HEK293T (cell line): ENCODE measurements at regions not wholly inside any gene's neighbourhood (a gene's known extent, or its start where the extent isn't known, plus 50 kb on each side); places are given as distances from the start of the nearest gene placed in this dataset.

Experiments used
- CTCF ChIA-PET: fragments of 350-600 bp; formaldehyde crosslinking; extraction: SDS; loops from one replicate; lab custom pipeline; 2021; ENCODE audit warnings: antibody characterized with exemption, inconsistent platforms; lab: Yijun Ruan, JAX
- POLR2A ChIA-PET: fragments of 350-600 bp; formaldehyde crosslinking; extraction: SDS; loops from one replicate; lab custom pipeline; 2020; ENCODE audit warnings: antibody characterized with exemption, inconsistent platforms; lab: Yijun Ruan, JAX
- DNase-seq: peaks from one replicate; pipeline ENCODE4 v3.0.0; 2012; ENCODE audit warnings: mixed read lengths; ENCODE audit errors: extremely low spot score
- ARNT ChIP-seq: fragments of 450-650 bp; IDR thresholded peaks from 2 replicates; pipeline ENCODE4 v1.6.1; 2017; ENCODE audit warnings: mild to moderate bottlenecking
- BHLHE40 ChIP-seq: fragments of 450-650 bp; IDR thresholded peaks from 2 replicates; pipeline ENCODE4 v1.6.1; 2016; ENCODE audit warnings: mild to moderate bottlenecking, moderate library complexity, borderline replicate concordance
- CTBP1 ChIP-seq: fragments of 450-650 bp; IDR thresholded peaks from 2 replicates; pipeline ENCODE4 v1.6.1; 2016; ENCODE audit warnings: borderline replicate concordance
- ELF4 ChIP-seq: fragments of 450-650 bp; IDR thresholded peaks from 2 replicates; pipeline ENCODE4 v1.6.1; 2017; ENCODE audit warnings: antibody characterized with exemption
- FOXA1 ChIP-seq: fragments of 450-650 bp; IDR thresholded peaks from 2 replicates; pipeline ENCODE4 v1.6.1; 2016; ENCODE audit warnings: mild to moderate bottlenecking
- FOXK2 ChIP-seq: fragments of 450-650 bp; IDR thresholded peaks from 2 replicates; pipeline ENCODE4 v1.6.1; 2016; ENCODE audit warnings: mild to moderate bottlenecking
- FOXM1 ChIP-seq: fragments of 450-650 bp; IDR thresholded peaks from 2 replicates; pipeline ENCODE4 v1.6.1; 2017; ENCODE audit warnings: mild to moderate bottlenecking, borderline replicate concordance
- HDGF ChIP-seq: fragments of 450-650 bp; IDR thresholded peaks from 2 replicates; pipeline ENCODE4 v1.6.1; 2017; ENCODE audit warnings: antibody characterized with exemption, borderline replicate concordance
- L3MBTL2 ChIP-seq: fragments of 450-650 bp; conservative IDR thresholded peaks from 2 replicates; pipeline ENCODE4 v1.6.1; 2016; ENCODE audit warnings: mild to moderate bottlenecking
- LEF1 ChIP-seq: fragments of 450-650 bp; IDR thresholded peaks from 2 replicates; pipeline ENCODE4 v1.6.1; 2017; ENCODE audit warnings: mild to moderate bottlenecking, borderline replicate concordance
- NFRKB ChIP-seq: fragments of 450-650 bp; IDR thresholded peaks from 2 replicates; pipeline ENCODE4 v1.6.1; 2016; ENCODE audit warnings: mild to moderate bottlenecking, moderate library complexity
- SP1 ChIP-seq: fragments of 450-650 bp; IDR thresholded peaks from 2 replicates; pipeline ENCODE4 v1.6.1; 2017
- SUZ12 ChIP-seq: fragments of 450-650 bp; IDR thresholded peaks from 2 replicates; pipeline ENCODE4 v1.6.1; 2016; ENCODE audit warnings: mild to moderate bottlenecking
- TARDBP ChIP-seq: fragments of 450-650 bp; IDR thresholded peaks from 2 replicates; pipeline ENCODE4 v1.6.1; 2016
- ZNF384 ChIP-seq: fragments of 450-650 bp; IDR thresholded peaks from 2 replicates; pipeline ENCODE4 v1.6.1; 2016
- TF ChIP-seq, protein P1 (sequence below): fragments of 450-650 bp; IDR thresholded peaks from 2 replicates; pipeline ENCODE4 v1.6.1; 2016

DNA sequence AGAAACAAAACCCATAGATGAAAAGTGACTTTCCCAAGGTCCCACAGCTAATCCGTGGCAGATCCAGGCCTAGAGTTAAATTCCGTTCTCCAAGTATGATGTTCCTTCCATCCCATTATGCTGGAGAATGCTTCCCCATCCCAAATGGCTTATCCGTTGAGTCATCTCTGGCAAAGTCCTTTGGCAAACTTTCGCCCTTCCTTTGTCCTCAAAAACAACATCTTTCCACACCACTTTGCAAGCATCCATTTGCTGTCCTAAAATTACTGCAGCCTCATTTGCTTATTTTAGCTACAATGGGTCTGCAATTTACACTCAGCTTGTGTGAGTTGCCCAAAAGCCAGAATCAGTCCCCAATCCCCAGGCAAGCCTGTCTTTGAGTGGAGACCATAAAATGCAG, 304.0 kb upstream of the TLE3 start:
- TF ChIP-seq FOXK2 (no peak), LEF1 (no peak), TARDBP (no peak), FOXA1 (no peak), ARNT (no peak), NFRKB (no peak), FOXM1 (no peak), SP1 (no peak), HDGF (no peak), CTBP1 (no peak), SUZ12 (no peak), ELF4 (no peak), L3MBTL2 (no peak), ZNF384 (no peak), BHLHE40 (no peak)
- TF ChIP-seq, protein P1, sequence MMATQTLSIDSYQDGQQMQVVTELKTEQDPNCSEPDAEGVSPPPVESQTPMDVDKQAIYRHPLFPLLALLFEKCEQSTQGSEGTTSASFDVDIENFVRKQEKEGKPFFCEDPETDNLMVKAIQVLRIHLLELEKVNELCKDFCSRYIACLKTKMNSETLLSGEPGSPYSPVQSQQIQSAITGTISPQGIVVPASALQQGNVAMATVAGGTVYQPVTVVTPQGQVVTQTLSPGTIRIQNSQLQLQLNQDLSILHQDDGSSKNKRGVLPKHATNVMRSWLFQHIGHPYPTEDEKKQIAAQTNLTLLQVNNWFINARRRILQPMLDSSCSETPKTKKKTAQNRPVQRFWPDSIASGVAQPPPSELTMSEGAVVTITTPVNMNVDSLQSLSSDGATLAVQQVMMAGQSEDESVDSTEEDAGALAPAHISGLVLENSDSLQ = no peak
- ChIA-PET POLR2A (no interaction called here), CTCF (interaction anchor here (0.6 kb wide), 1 partner anchor 1876 kb away, joined by 3 read pairs; no protein-coding TSS in a partner anchor)
- DNase-seq = no peak

DNA sequence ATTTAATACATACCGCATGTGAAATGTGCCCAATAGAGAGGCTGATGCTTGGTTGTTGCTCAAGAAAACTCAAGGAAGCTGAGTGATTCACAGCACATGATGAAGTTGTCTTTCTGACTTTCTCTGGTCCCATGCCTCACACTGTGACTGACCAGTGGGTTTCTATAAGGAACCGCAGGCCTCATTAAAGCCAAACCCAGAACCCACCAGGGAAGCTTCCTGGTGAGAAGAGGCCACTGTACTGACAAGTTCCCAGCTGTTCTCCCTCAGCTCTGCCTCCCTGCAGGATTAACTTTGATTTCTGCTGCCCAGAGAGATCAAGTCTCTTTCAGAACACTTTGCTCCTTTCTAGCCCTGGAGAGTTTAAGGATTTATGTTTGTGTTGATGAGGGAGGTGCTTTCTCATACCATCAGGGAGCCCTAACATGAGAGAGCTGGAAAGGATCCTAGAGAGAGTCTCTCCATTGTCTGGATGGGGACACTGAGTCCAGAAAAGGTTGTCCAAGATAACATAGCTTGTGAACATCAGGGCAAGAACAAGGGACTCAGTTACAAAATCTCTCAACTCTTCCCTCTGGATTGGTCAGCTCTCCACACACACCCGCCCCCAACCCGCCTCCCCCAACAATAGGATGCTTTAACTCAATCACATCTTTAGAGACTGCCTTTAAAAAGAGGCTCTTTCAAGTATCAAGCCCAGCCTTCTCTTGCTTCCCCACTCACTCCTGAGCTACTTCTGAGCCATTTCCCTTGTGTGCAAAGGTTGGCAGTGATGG, 303.2 kb upstream of the TLE3 start:
- POLR2A ChIA-PET = no interaction called here
- TF ChIP-seq LEF1 (no peak), ZNF384 (no peak), FOXA1 (no peak), NFRKB (no peak), SUZ12 (no peak), ARNT (no peak), HDGF (no peak), TARDBP (no peak), ELF4 (no peak), BHLHE40 (no peak), FOXK2 (no peak), FOXM1 (no peak), SP1 (no peak)
- TF ChIP-seq, protein P1 = no peak
- no peak for DNase-seq
- CTCF ChIA-PET = no interaction called here

DNA sequence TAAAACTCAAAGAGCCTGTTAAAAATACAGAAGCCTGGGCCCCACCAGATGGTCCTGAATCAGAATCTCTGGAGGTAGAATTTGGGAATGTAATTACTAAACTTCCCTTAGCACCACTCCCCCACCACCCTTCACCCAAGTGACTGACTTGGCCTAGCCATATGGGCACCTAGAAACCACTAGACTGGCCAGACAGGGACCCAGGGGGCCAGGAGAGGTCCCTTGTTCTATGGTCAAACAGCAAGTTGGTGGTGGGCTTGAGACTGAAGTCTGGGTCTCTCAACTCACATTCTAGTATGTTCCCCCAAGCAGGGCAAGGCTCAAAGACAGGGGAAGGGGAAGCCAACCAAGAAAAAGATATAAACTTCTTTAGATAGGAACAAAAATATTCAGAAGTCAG, 301.5 kb upstream of the TLE3 start:
- DNase-seq = no peak
- TF ChIP-seq BHLHE40 (no peak), ZNF384 (no peak), FOXM1 (no peak), ARNT (no peak), SP1 (no peak), FOXK2 (no peak), HDGF (no peak), SUZ12 (no peak), L3MBTL2 (no peak), CTBP1 (no peak), FOXA1 (no peak)
- ChIA-PET POLR2A (no interaction called here), CTCF (no interaction called here)

DNA sequence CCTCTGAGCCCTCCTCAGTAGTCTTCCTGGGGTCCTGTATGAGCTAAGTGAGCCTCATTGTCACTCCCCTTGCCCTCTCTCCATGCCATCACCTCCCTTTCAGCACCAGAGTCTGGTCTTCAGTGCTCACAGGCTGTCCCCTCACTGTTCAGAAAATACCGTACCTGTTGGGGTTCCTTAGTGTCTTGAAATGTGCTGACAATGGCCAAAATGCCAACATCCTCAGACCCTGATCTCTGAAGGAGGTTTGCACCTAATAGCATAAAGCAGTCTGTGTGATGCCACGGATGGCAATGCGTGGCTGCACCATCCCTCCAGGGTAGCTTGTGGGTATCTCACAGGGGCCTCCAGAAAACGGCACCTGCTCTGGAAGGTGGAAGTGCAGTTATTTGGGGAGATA, 301.0 kb upstream of the TLE3 start:
- ChIA-PET CTCF (no interaction called here), POLR2A (no interaction called here)
- DNase-seq = no peak
- TF ChIP-seq SUZ12 (no peak), FOXM1 (no peak), LEF1 (no peak)

DNA sequence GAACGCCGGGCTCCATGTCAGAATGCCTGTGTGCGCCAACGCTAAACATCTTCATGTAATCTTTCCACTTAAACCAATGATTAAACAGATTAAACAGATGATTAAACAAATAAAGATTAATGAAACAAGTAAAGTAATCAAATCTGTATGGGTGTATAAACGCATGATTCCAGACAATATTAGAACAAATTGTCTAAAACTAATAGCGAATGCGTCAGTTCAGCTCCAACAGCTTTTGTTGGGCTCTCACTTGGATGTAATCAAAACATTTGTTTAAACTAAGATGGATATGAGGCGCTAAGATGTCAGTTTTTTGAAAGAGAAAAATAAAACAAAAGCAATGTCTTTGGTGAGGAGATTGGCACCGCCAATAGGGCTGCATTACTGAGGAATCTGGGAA, 299.1 kb upstream of the TLE3 start:
- TF ChIP-seq SUZ12 (no peak), FOXM1 (no peak), CTBP1 (no peak), FOXA1 (no peak), NFRKB (no peak), HDGF (no peak), ARNT (no peak), TARDBP (no peak), SP1 (no peak), BHLHE40 (no peak), FOXK2 (no peak), L3MBTL2 (no peak), ELF4 (no peak), ZNF384 (no peak), LEF1 (no peak)
- TF ChIP-seq, protein P1 = no peak
- ChIA-PET POLR2A (no interaction called here), CTCF (no interaction called here)
- no peak for DNase-seq

DNA sequence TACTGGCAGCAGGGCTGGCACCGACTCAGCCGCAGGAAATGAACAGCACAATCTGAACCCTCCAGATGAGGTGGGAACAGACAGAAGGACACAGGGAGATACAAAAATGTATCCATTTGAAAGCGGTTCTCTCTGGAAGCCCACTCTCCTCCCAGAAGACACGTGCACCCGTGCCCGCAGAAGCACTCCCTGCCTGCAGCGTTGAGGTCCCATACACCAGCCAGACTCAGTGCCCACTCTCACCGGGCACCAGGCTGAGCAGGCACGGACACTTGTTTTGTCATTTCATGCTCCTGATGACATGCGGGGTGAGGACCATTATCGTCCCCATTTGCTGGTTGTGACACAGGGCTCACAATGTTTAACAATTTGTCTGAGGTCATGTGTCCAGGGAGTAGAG, 297.4 kb upstream of the TLE3 start:
- POLR2A ChIA-PET = no interaction called here
- CTCF ChIA-PET = no interaction called here
- no peak for DNase-seq
- TF ChIP-seq BHLHE40 (no peak), SUZ12 (no peak), FOXK2 (no peak), CTBP1 (no peak)
